ENCODE measurements at regions not wholly inside any gene's neighbourhood (a gene's known extent, or its start where the extent isn't known, plus 50 kb on each side); places are given as distances from the start of the nearest gene placed in this dataset.

DNA sequence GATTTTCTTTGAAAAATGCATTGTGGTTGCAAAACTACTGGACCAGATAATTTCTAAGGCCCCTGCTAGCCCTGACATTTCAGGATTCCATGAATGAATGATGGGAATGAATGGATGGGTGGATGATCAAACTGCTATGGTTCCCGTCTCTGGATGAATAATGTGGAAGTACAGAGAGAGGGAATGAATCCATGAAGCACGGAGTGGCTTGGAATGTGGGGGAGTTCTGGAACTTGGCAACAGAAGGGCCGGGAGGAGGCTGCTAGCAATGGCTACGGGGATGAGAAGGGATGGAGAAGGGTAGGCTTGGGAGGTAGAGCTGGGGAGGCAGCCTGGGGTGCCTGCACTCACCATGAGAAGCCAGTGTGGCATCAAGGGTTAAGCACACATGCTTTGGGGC lies 84.8 kb downstream of the NCR2 start:
- H3K9me3 ChIP-seq: peaks cover 2% of the 10 kb centered on the region
- no peak overlapping the region for H3K4me3 ChIP-seq
- DNase-seq (no peak), ATAC-seq (no peak)
- no peak for TF ChIP-seq CTCF (IDR thresholded peaks at IDR 0.05)
- no peaks in the 10 kb centered on the region for H3K36me3 ChIP-seq (ENCODE audit: low read depth)
- no peaks in the 10 kb centered on the region for H3K4me1 ChIP-seq (ENCODE audit: low read depth)
- intact Hi-C loops (cut with DNase I, micrococcal nuclease): loop anchor here in 1 of 2 donors (5.0 kb wide), 1 partner anchor 172 kb away; no protein-coding TSS in a partner anchor

DNA sequence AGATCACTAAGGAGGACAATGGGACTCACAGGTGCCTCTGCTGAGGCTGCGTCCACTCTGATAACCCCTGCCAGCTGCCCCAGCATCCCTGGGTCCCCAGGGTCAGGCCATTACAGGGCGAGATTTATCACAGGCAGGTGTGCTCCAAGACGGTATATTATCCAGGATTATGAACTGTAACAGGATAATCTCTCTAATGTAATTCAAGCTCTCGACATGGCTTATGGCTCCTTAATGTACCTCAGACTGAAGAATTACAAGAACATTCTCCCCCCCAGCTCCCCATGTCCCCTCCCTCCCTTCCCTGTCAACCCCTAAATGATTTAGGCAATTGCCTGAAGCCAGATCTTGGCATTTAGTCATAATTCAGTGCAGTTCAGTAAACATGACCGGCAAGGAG lies 86.8 kb downstream of the NCR2 start:
- H3K4me3 ChIP-seq: no peak overlapping the region
- TF ChIP-seq CTCF (IDR thresholded peaks at IDR 0.05): no peak
- H3K4me1 ChIP-seq (ENCODE audit: low read depth): no peaks in the 10 kb centered on the region
- ATAC-seq: no peak
- DNase-seq: no peak
- H3K36me3 ChIP-seq (ENCODE audit: low read depth): no peaks in the 10 kb centered on the region
- intact Hi-C loops (cut with DNase I, micrococcal nuclease): loop anchor here in 1 of 2 donors (5.0 kb wide), 1 partner anchor 170 kb away; no protein-coding TSS in a partner anchor
- peaks cover 2% of the 10 kb centered on the region for H3K9me3 ChIP-seq

- no peak for DNase-seq
- ATAC-seq: no peak
- intact Hi-C loops (cut with DNase I, micrococcal nuclease): loop anchor here in 1 of 2 donors (5.0 kb wide), 1 partner anchor 169 kb away; no protein-coding TSS in a partner anchor
- no peak for TF ChIP-seq CTCF (IDR thresholded peaks at IDR 0.05)
- no peaks in the 10 kb centered on the region for H3K36me3 ChIP-seq (ENCODE audit: low read depth)
- H3K4me1 ChIP-seq (ENCODE audit: low read depth): no peaks in the 10 kb centered on the region
- H3K4me3 ChIP-seq: no peak overlapping the region
- peaks cover 2% of the 10 kb centered on the region for H3K9me3 ChIP-seq
Observed at GRCh38 chr6:41423002-41423401, 87.6 kb downstream of the NCR2 start.

DNA sequence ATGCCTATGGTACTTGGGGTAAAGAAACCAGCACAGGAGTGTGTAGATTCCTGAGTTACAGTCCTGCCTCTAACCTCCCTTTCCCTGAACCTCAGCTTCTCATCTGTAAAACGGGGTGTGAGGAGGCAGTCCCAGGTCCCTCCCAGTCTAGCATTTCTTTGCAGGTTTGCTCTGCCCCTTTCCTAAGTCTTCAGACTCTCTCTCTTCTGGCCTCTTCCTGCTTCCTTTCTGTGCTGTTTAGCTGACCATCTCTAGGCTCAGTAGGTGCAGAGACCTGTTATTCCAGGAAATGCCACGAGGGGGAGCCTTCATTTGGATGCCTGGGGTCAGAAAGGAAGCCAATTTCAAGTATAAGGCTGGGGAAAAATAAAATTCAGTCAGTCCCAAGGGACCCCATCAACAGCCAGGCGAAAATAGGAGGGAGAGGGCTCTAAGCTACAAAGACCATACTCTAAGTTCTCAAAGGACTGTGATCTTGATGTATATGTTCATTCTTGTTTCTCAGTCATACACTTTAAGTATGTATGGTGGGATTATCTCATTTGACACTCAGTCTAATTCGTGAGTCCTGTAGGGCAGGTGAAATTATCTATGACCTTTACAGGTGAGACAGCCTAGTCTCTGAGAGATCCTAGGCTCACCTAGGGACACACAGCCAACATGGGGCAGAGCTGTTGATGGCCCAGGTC lies 89.1 kb downstream of the NCR2 start:
- Histone ChIP-seq H3K4me3 (no peak overlapping the region), H3K36me3 (ENCODE audit: low read depth) (no peaks in the 10 kb centered on the region), H3K4me1 (ENCODE audit: low read depth) (peaks cover 9% of the 10 kb centered on the region), H3K9me3 (no peaks in the 10 kb centered on the region)
- intact Hi-C loops (cut with DNase I, micrococcal nuclease): loop anchor here (2.0 to 5.0 kb wide), 2 partner anchors 168 kb away; no protein-coding TSS in a partner anchor
- TF ChIP-seq CTCF (IDR thresholded peaks at IDR 0.05): peak; percentile 73
- DNase-seq (peak in 2 of 3 donors; percentile 78 to 97), ATAC-seq (peak; percentile 58)

DNA sequence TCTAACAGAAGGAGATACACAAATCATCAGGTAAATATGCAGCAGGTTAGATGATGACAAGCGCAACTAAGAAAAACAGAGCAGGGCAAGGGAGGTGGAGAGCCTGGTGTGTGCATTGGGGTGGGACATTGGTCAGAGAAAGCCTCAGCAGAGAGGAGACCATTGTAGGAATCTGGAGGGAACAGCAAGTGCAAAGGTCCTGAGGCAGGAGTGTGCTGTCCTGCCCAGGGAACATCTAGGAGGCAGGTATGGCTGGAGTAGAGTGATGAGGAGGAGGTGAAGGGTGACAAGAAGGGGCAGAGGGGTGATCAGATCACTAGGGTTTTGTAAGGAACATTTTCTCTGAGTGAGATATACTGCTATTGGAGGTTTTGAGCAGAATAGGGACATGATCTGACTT lies 90.1 kb downstream of the NCR2 start:
- no peaks in the 10 kb centered on the region for H3K36me3 ChIP-seq (ENCODE audit: low read depth)
- no peak overlapping the region for H3K4me3 ChIP-seq
- no peak for TF ChIP-seq CTCF (IDR thresholded peaks at IDR 0.05)
- H3K9me3 ChIP-seq: no peaks in the 10 kb centered on the region
- DNase-seq: no peak
- ATAC-seq: no peak
- intact Hi-C loops (cut with DNase I, micrococcal nuclease): loop anchor here in 1 of 2 donors (2.0 kb wide), 1 partner anchor 167 kb away; no protein-coding TSS in a partner anchor
- H3K4me1 ChIP-seq (ENCODE audit: low read depth): peaks cover 9% of the 10 kb centered on the region

Measured in mucosa of descending colon (tissue), 3 donors.